Ishikawa (cell line): ENCODE measurements at regions not wholly inside any gene's neighbourhood (a gene's known extent, or its start where the extent isn't known, plus 50 kb on each side); places are given as distances from the start of the nearest gene placed in this dataset.

ENCODE experiments used
- CEBPB ChIP-seq: IDR thresholded peaks from 2 replicates; pipeline ENCODE4 v1.6.1; 2012
- CREB1 ChIP-seq: IDR thresholded peaks from 2 replicates; pipeline ENCODE4 v1.6.1; 2012; ENCODE audit warnings: low read depth
- EGR1 ChIP-seq: IDR thresholded peaks from 2 replicates; pipeline ENCODE4 v1.6.1; 2012
- EP300 ChIP-seq: IDR thresholded peaks from 2 replicates; pipeline ENCODE4 v1.6.1; 2012; ENCODE audit warnings: borderline replicate concordance
- FOXM1 ChIP-seq: IDR thresholded peaks from 2 replicates; pipeline ENCODE4 v1.6.1; 2012; ENCODE audit warnings: low read depth, borderline replicate concordance
- NFIC ChIP-seq: IDR thresholded peaks from 2 replicates; pipeline ENCODE4 v1.6.1; 2012
- RAD21 ChIP-seq: IDR thresholded peaks from 2 replicates; pipeline ENCODE4 v1.6.1; 2012; ENCODE audit warnings: low read depth
- TAF1 ChIP-seq: IDR thresholded peaks from 2 replicates; pipeline ENCODE4 v1.6.1; 2012; ENCODE audit warnings: low read depth, mild to moderate bottlenecking
- TCF12 ChIP-seq: IDR thresholded peaks from 2 replicates; pipeline ENCODE4 v1.6.1; 2012; ENCODE audit warnings: low read depth
- TEAD4 ChIP-seq: IDR thresholded peaks from 2 replicates; pipeline ENCODE4 v1.6.1; 2012
- YY1 ChIP-seq: IDR thresholded peaks from 2 replicates; pipeline ENCODE4 v1.6.1; 2012; ENCODE audit warnings: low read depth
- ZBTB7A ChIP-seq: IDR thresholded peaks from 2 replicates; pipeline ENCODE4 v1.6.1; 2012; ENCODE audit warnings: low read depth
- TF ChIP-seq, protein P1 (sequence below): IDR thresholded peaks from 2 replicates; pipeline ENCODE4 v1.6.1; 2012
- TF ChIP-seq, protein P2 (sequence below): IDR thresholded peaks from 2 replicates; pipeline ENCODE4 v1.6.1; 2012; ENCODE audit warnings: low read depth, mild to moderate bottlenecking
- TF ChIP-seq, protein P3 (sequence below): IDR thresholded peaks from 2 replicates; pipeline ENCODE4 v1.6.1; 2012

DNA sequence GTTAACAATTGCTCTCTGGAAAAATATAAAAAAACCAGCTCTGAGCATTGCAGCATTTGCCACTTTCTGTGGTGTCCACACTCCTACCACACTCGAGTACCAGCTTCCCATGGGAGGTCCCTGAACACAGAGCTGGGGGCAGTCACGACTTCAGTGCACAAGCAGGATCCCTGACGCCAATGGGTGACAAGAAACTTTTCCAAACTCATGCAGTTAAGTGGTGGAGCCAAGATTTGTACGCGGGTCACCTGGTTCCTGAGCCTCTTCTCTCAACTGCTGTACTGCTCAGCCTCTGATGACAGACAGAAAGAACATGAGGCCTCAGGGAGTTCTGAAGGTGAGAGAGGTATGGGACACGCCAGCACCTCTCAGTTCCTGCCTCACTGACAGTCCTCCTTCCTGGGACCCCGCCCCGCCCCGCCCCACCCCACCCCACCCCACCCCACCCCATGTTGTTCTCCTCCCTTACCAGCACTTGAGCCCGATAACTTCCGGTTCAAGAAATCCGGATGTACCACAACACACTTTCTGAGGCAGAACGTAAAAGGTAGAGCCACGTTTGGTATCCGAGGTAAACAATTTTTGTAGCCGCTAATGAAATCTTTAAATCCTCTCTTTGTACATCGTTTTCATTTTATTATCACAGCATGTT lies 287.6 kb downstream of the MYCN start:
- TF ChIP-seq NFIC = no peak
- TF ChIP-seq, protein P1, sequence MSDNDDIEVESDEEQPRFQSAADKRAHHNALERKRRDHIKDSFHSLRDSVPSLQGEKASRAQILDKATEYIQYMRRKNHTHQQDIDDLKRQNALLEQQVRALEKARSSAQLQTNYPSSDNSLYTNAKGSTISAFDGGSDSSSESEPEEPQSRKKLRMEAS = no peak
- no peak for TF ChIP-seq TAF1
- TF ChIP-seq CEBPB = no peak
- no peak for TF ChIP-seq YY1
- TF ChIP-seq RAD21 = no peak
- no peak for TF ChIP-seq ZBTB7A
- no peak for TF ChIP-seq FOXM1
- TF ChIP-seq, protein P2, sequence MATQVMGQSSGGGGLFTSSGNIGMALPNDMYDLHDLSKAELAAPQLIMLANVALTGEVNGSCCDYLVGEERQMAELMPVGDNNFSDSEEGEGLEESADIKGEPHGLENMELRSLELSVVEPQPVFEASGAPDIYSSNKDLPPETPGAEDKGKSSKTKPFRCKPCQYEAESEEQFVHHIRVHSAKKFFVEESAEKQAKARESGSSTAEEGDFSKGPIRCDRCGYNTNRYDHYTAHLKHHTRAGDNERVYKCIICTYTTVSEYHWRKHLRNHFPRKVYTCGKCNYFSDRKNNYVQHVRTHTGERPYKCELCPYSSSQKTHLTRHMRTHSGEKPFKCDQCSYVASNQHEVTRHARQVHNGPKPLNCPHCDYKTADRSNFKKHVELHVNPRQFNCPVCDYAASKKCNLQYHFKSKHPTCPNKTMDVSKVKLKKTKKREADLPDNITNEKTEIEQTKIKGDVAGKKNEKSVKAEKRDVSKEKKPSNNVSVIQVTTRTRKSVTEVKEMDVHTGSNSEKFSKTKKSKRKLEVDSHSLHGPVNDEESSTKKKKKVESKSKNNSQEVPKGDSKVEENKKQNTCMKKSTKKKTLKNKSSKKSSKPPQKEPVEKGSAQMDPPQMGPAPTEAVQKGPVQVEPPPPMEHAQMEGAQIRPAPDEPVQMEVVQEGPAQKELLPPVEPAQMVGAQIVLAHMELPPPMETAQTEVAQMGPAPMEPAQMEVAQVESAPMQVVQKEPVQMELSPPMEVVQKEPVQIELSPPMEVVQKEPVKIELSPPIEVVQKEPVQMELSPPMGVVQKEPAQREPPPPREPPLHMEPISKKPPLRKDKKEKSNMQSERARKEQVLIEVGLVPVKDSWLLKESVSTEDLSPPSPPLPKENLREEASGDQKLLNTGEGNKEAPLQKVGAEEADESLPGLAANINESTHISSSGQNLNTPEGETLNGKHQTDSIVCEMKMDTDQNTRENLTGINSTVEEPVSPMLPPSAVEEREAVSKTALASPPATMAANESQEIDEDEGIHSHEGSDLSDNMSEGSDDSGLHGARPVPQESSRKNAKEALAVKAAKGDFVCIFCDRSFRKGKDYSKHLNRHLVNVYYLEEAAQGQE = no peak
- TF ChIP-seq, protein P3, sequence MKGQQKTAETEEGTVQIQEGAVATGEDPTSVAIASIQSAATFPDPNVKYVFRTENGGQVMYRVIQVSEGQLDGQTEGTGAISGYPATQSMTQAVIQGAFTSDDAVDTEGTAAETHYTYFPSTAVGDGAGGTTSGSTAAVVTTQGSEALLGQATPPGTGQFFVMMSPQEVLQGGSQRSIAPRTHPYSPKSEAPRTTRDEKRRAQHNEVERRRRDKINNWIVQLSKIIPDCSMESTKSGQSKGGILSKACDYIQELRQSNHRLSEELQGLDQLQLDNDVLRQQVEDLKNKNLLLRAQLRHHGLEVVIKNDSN = no peak
- no peak for TF ChIP-seq CREB1
- no peak for TF ChIP-seq EGR1
- no peak for TF ChIP-seq EP300

DNA sequence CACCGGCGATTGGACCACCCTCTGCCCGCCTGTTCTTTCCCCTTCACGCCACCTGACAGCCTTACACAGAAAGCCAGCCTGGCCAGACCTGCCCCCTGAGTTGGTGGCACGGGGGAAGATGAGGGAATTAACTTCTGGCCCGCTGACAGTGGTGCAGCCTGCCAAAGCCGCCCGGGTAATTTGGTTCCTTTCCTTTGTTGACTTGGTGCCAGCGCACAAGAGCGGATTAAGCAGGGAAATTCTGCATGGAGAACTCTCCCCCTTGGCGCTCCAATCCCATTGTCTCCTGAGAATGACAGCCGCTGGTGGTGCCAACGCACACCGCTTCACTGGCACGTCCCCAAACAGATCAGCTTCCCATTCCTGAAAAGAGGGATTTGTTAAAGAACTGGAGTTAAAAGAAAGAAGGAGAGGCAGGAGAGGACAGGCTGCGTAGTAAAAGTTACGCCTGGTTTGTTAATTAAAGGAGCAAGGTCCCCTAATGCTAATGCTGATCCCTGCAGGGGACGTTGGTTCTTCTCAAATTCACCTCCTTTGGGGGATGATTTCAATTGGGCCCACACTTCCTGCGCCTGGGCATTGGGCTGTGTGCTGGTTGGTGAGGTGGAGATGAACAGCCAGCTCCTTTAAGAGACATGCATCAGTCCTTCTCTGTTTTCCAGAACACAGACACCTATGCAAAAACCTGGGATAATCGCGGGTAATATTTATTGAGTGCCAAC lies 286.8 kb downstream of the MYCN start:
- no peak for TF ChIP-seq EP300
- TF ChIP-seq, protein P1 = no peak
- peak; percentile 93 for TF ChIP-seq NFIC
- peak; percentile 51; the same call in 1 of the 2 replicates for TF ChIP-seq TEAD4

DNA sequence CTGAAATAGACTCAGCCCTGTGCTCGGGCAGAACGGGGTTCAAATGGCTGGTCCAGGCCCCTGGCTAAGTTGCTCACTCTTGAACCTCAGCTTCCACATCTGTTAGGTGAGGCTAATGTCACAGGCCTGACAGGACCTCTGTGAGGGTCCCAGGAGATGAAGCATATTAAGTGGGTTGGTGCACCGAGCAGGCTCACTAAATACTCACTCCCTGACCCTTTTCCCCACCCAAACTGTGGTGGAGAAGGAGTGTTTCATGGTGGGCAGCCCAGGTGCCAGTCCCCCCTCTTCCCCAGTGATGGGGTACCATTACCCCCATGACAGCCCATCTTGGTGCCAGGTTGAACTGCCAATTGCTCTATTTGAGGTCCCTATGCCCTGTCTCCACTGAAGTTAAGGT lies 286.0 kb downstream of the MYCN start:
- TF ChIP-seq, protein P2 = no peak
- TF ChIP-seq CEBPB = no peak
- TF ChIP-seq, protein P1 = no peak
- no peak for TF ChIP-seq CREB1
- TF ChIP-seq FOXM1 = no peak
- no peak for TF ChIP-seq YY1
- no peak for TF ChIP-seq TCF12
- TF ChIP-seq EGR1 = no peak
- no peak for TF ChIP-seq ZBTB7A
- no peak for TF ChIP-seq TEAD4
- TF ChIP-seq, protein P3 = no peak
- no peak for TF ChIP-seq NFIC

DNA sequence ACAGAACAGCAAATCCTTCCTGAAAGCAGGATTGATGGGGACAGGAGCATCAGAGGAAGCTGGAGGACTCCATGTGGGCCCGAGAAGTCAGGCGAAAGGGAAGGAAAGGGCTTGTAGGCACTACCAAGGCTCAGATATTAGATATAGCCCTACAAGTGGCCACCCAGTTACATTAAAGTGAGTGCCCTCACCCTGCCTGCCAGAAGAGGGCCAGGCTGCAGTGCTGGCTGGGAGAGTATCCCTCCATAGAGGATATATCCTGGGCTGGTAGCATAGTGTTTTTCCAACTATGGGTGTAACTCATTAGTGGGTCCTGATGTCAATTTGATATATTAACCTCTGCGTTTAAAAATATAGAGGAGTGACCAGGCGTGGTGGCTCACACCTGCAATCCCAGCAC lies 285.2 kb downstream of the MYCN start:
- TF ChIP-seq, protein P3 = no peak
- TF ChIP-seq CEBPB (no peak), EGR1 (no peak), TEAD4 (no peak), CREB1 (no peak), NFIC (no peak), TAF1 (no peak), EP300 (no peak), FOXM1 (no peak), RAD21 (no peak), ZBTB7A (no peak), YY1 (no peak), TCF12 (no peak)
- TF ChIP-seq, protein P1 = no peak
- TF ChIP-seq, protein P2 = no peak
